SU-DHL-6 (cell line): ENCODE measurements at regions not wholly inside any gene's neighbourhood (a gene's known extent, or its start where the extent isn't known, plus 50 kb on each side); places are given as distances from the start of the nearest gene placed in this dataset.

Experiments used
- H2AFZ ChIP-seq: fragments of 200-600 bp; sonication (generic); 2 replicates; pipeline ENCODE4 v1.6.1; 2014; ENCODE audit warnings: low read depth, mild to moderate bottlenecking, moderate library complexity, mixed read lengths, antibody characterized with exemption, low read length; ENCODE audit not compliant: severe bottlenecking
- H3F3A ChIP-seq: fragments of 200-600 bp; shearing (Covaris generic); 2 replicates; pipeline ENCODE4 v1.6.0; 2016; ENCODE audit warnings: antibody characterized with exemption, mild to moderate bottlenecking; ENCODE audit not compliant: insufficient read depth
- H3K27ac ChIP-seq: fragments of 200-600 bp; sonication (generic); 2 replicates; pipeline ENCODE4 v1.5.1; 2016; ENCODE audit warnings: low read depth, mild to moderate bottlenecking, low read length, moderate library complexity, mixed read lengths
- H3K27me3 ChIP-seq: fragments of 200-600 bp; sonication (generic), shearing (Covaris generic); 2 replicates; pipeline ENCODE4 v1.6.0; 2014; ENCODE audit warnings: mild to moderate bottlenecking, low read length
- H3K36me3 ChIP-seq: fragments of 200-600 bp; sonication (generic); 2 replicates; pipeline ENCODE4 v1.6.1; 2014; ENCODE audit warnings: mild to moderate bottlenecking, low read length, mixed read lengths
- H3K4me2 ChIP-seq: fragments of 300-600, 200-600 bp; shearing (Covaris generic), sonication (generic); 2 replicates; pipeline ENCODE4 v1.6.0; 2014; ENCODE audit warnings: low read length, low read depth, mild to moderate bottlenecking; ENCODE audit not compliant: poor library complexity, severe bottlenecking
- H3K4me3 ChIP-seq: fragments of 200-600 bp; sonication (generic); 2 replicates; pipeline ENCODE4 v1.5.1; 2014; ENCODE audit warnings: antibody characterized with exemption, low read length, mild to moderate bottlenecking, mixed read lengths; ENCODE audit not compliant: insufficient read depth, poor library complexity, severe bottlenecking
- H3K79me2 ChIP-seq: fragments of 200-600 bp; sonication (generic); 2 replicates; pipeline ENCODE4 v1.6.1; 2014; ENCODE audit warnings: mild to moderate bottlenecking, low read length, moderate library complexity; ENCODE audit not compliant: insufficient read depth
- H3K9ac ChIP-seq: fragments of 200-600 bp; sonication (generic); 2 replicates; pipeline ENCODE4 v1.7.0; 2014; ENCODE audit warnings: mild to moderate bottlenecking, low read length
- H3K9me2 ChIP-seq: fragments of 200-600 bp; sonication (generic); replicated peaks from 2 replicates; pipeline ENCODE4 v1.6.1; 2014; ENCODE audit warnings: low read length; ENCODE audit not compliant: insufficient read depth
- H3K9me3 ChIP-seq: fragments of 200-600 bp; sonication (generic); 2 replicates; pipeline ENCODE4 v1.6.1; 2014; ENCODE audit warnings: low read length, mixed read lengths; ENCODE audit not compliant: insufficient read depth
- H4K20me1 ChIP-seq: fragments of 200-600 bp; sonication (generic); 2 replicates; pipeline ENCODE4 v1.6.1; 2014; ENCODE audit warnings: low read depth, mild to moderate bottlenecking, antibody characterized with exemption, low read length, moderate library complexity, mixed read lengths
- CTCF ChIP-seq: fragments of 200-600 bp; sonication (generic); IDR thresholded peaks from one replicate; pipeline ENCODE4 v1.5.1; 2017; ENCODE audit warnings: antibody characterized with exemption, mild to moderate bottlenecking, low read length, moderate library complexity; ENCODE audit not compliant: insufficient read depth, poor library complexity, severe bottlenecking
- EZH2phosphoT487 ChIP-seq: fragments of 200-600 bp; sonication (generic), shearing (Covaris generic); conservative IDR thresholded peaks from 2 replicates; pipeline ENCODE4 v1.6.1; 2018; ENCODE audit warnings: mild to moderate bottlenecking, antibody characterized with exemption, low read length, moderate library complexity, mixed read lengths

- no peak overlapping the region for H2AFZ ChIP-seq
- H4K20me1 ChIP-seq: no peaks in the 10 kb centered on the region
- H3K27ac ChIP-seq: no peak overlapping the region
- H3K4me3 ChIP-seq: no peak overlapping the region
- no peaks in the 10 kb centered on the region for H3K79me2 ChIP-seq
- H3K4me2 ChIP-seq: no peak overlapping the region
- no peaks in the 10 kb centered on the region for H3K9me3 ChIP-seq
- H3F3A ChIP-seq: no peaks in the 10 kb centered on the region
- H3K9ac ChIP-seq: no peak overlapping the region
- TF ChIP-seq CTCF (no peak), EZH2phosphoT487 (no peak)
- no peaks in the 10 kb centered on the region for H3K27me3 ChIP-seq
- H3K9me2 ChIP-seq: 0 out of 2 replicates have a peak, but pooled peaks cover 4% of the 10 kb centered on the region
- H3K36me3 ChIP-seq: no peaks in the 10 kb centered on the region
Observed at GRCh38 chr6:22896696-22897095, 327.3 kb downstream of the HDGFL1 start.

GRCh38 chr6:22899426-22899825 is 330.1 kb downstream of the HDGFL1 start:
- Histone ChIP-seq H4K20me1 (no peaks in the 10 kb centered on the region), H3K9ac (no peak overlapping the region), H3K27ac (no peak overlapping the region), H3F3A (no peaks in the 10 kb centered on the region), H3K36me3 (no peaks in the 10 kb centered on the region), H3K4me2 (no peak overlapping the region), H3K9me2 (0 out of 2 replicates have a peak, but pooled peaks cover 4% of the 10 kb centered on the region), H3K27me3 (no peaks in the 10 kb centered on the region; the same call in 1 of the 2 replicates), H3K79me2 (no peaks in the 10 kb centered on the region), H2AFZ (no peak overlapping the region), H3K9me3 (no peaks in the 10 kb centered on the region), H3K4me3 (no peak overlapping the region)
- TF ChIP-seq EZH2phosphoT487 (no peak), CTCF (no peak)

GRCh38 chr6:22903826-22904225 is 334.5 kb downstream of the HDGFL1 start:
- TF ChIP-seq CTCF: no peak
- no peak for TF ChIP-seq EZH2phosphoT487
- Histone ChIP-seq H3K9me3 (no peaks in the 10 kb centered on the region), H3K9ac (no peak overlapping the region), H3K27me3 (no peaks in the 10 kb centered on the region; the same call in 1 of the 2 replicates), H3K27ac (no peak overlapping the region), H3K36me3 (no peaks in the 10 kb centered on the region), H3K4me2 (no peak overlapping the region), H3K4me3 (no peak overlapping the region), H4K20me1 (no peaks in the 10 kb centered on the region), H3K79me2 (no peaks in the 10 kb centered on the region), H3F3A (no peaks in the 10 kb centered on the region), H3K9me2 (peaks cover 4% of the 10 kb centered on the region; the same call in 1 of the 2 replicates), H2AFZ (no peak overlapping the region)
